HepG2 (cell line): ENCODE measurements at regions not wholly inside any gene's neighbourhood (a gene's known extent, or its start where the extent isn't known, plus 50 kb on each side); places are given as distances from the start of the nearest gene placed in this dataset.

Experiments
- ATAC-seq: fragments of 200-7000 bp; cut with Tn5 transposase; 3 replicates; pipeline ENCODE4 v1.9.1; 2020; ENCODE audit warnings: mild to moderate bottlenecking, moderate library complexity
- BruUV-seq: library from RNA; stranded (reverse); fragments of 400-500 nt; replicated peaks from 2 replicates; lab custom pipeline; 2021; lab: Mats Ljungman, UMichigan
- CTCF ChIA-PET: fragments of 300-600 bp; formaldehyde crosslinking; extraction: SDS; loops from one replicate; lab custom pipeline; 2021; ENCODE audit warnings: low total read pairs, inconsistent platforms, low intra/inter-chr PET ratio; lab: Yijun Ruan, JAX
- POLR2A ChIA-PET: fragments of 350-600 bp; sonication (Branson Sonifier 250); formaldehyde crosslinking; loops from one replicate; lab custom pipeline; 2020; ENCODE audit warnings: antibody characterized with exemption, inconsistent platforms; lab: Yijun Ruan, JAX
- DNase-seq: peaks from one replicate; pipeline ENCODE4 v3.0.0-alpha.2; 2015; ENCODE audit warnings: low spot score
- FAIRE-seq: peaks from 3 replicates; lab custom pipeline; 2011; peaks lifted over from hg19 to GRCh38; lab: Jason Lieb, UNC
- H2AFZ ChIP-seq: one replicate; pipeline ENCODE4 v1.6.1; 2011; ENCODE audit warnings: low read length, inconsistent platforms
- H3K27ac ChIP-seq: fragments of 300-600 bp; 3 replicates; pipeline ENCODE4 v1.8.0; 2011; ENCODE audit warnings: mixed run types, mild to moderate bottlenecking, mixed read lengths, low read length, inconsistent platforms; ENCODE audit not compliant: insufficient read depth; ENCODE audit errors: extremely low read length
- H3K27me3 ChIP-seq, 2 experiments: fragments of 200-600 bp in 1 of 2; 2 replicates in 1 of 2; 3 replicates in 1 of 2; pipeline versions ENCODE4 v1.6.0 to v1.8.0; 2011; ENCODE audit warnings: low read length in 2 of 2, mild to moderate bottlenecking in 2 of 2, moderate library complexity in 2 of 2, inconsistent platforms in 1 of 2; ENCODE audit not compliant: insufficient read depth in 2 of 2, control insufficient read depth in 1 of 2
- H3K36me3 ChIP-seq, 2 experiments: fragments of 200-600 bp in 1 of 2; replicated peaks in 1 of 2; 2 replicates in 1 of 2; 3 replicates in 1 of 2; pipeline versions ENCODE4 v1.5.1 to v1.8.0; 2011; ENCODE audit warnings: low read length in 2 of 2, inconsistent platforms in 1 of 2; ENCODE audit not compliant: insufficient read depth in 2 of 2, control insufficient read depth in 1 of 2
- H3K4me1 ChIP-seq: 2 replicates; pipeline ENCODE4 v1.5.1; 2012; ENCODE audit warnings: low read length, inconsistent platforms; ENCODE audit not compliant: insufficient read depth
- H3K4me2 ChIP-seq: 2 replicates; pipeline ENCODE4 v1.6.0; 2011; ENCODE audit warnings: low read depth, low read length, inconsistent platforms
- H3K4me3 ChIP-seq, 3 experiments: fragments of 200-600 bp in 1 of 3; sonication (generic), shearing (Covaris generic) in 1 of 3; replicated peaks in 1 of 3; 2 replicates each; pipeline ENCODE4 v1.5.1; 2011 to 2016; ENCODE audit warnings: low read length in 3 of 3, inconsistent platforms in 2 of 3, low read depth in 2 of 3, mild to moderate bottlenecking in 2 of 3, control low read depth in 1 of 3, mixed read lengths in 1 of 3; ENCODE audit not compliant: insufficient read depth in 1 of 3
- H3K79me2 ChIP-seq: one replicate; pipeline ENCODE4 v1.6.1; 2011; ENCODE audit warnings: low read length, inconsistent platforms; ENCODE audit not compliant: insufficient read depth
- H3K9ac ChIP-seq: 2 replicates; pipeline ENCODE4 v1.6.0; 2011; ENCODE audit warnings: mild to moderate bottlenecking, low read depth, low read length, inconsistent platforms; ENCODE audit not compliant: insufficient read depth
- H3K9me3 ChIP-seq: 2 replicates; pipeline ENCODE4 v1.5.1; 2012; ENCODE audit warnings: mild to moderate bottlenecking, low read length
- H4K20me1 ChIP-seq: 2 replicates; pipeline ENCODE4 v1.6.0; 2011; ENCODE audit warnings: inconsistent platforms, mild to moderate bottlenecking, low read length, moderate library complexity; ENCODE audit not compliant: insufficient read depth
- GATA4 ChIP-seq: sonication (generic); IDR thresholded peaks from 2 replicates; pipeline ENCODE4 v1.6.1; 2016; ENCODE audit warnings: antibody characterized with exemption, low read depth, borderline replicate concordance
- HNRNPK ChIP-seq: fragments of 200-400 bp; formaldehyde crosslinking; IDR thresholded peaks from 2 replicates; pipeline ENCODE4 v1.6.1; 2018; ENCODE audit warnings: low read length, low read depth, moderate library complexity, mild to moderate bottlenecking; ENCODE audit not compliant: poor library complexity, severe bottlenecking
- RFX5 ChIP-seq: IDR thresholded peaks from 2 replicates; pipeline ENCODE4 v1.6.1; 2011; ENCODE audit warnings: low read depth, low read length, improper control_type of control experiment
- SRSF4 ChIP-seq: fragments of 200-400 bp; formaldehyde crosslinking; IDR thresholded peaks from one replicate; pipeline ENCODE4 v1.6.1; 2018; ENCODE audit warnings: mild to moderate bottlenecking, low read depth, low read length, moderate library complexity; ENCODE audit not compliant: poor library complexity, severe bottlenecking
- TAF1 ChIP-seq: sonication (generic); formaldehyde crosslinking; IDR thresholded peaks from 2 replicates; pipeline ENCODE4 v1.4.0; 2020; ENCODE audit warnings: missing genetic modification reagents
- ZNF816 ChIP-seq: sonication (generic); formaldehyde crosslinking; IDR thresholded peaks from 2 replicates; pipeline ENCODE4 v1.8.0; 2022; ENCODE audit warnings: missing genetic modification reagents, mild to moderate bottlenecking, borderline replicate concordance
- ZSCAN31 ChIP-seq: sonication (generic); formaldehyde crosslinking; IDR thresholded peaks from 2 replicates; pipeline ENCODE4 v1.5.0; 2020; ENCODE audit warnings: low read depth, mild to moderate bottlenecking, missing genetic modification reagents
- WGBS: methylation state at CpG from one replicate; pipeline ENCODE4 v1.1.6; 2017; ENCODE audit warnings: low lambda C conversion rate; 5-methylcytosine and 5-hydroxymethylcytosine counted together
- in situ Hi-C: cut with HindIII; loops from 2 replicates; pipeline ENCODE4 v1.10.0; 2017; ENCODE audit warnings: low pct_unique_long_range_greater_than_20kb; ENCODE audit not compliant: extremely low pct_ligation_motif_present
- intact Hi-C: fragments of 100-400 bp; cut with micrococcal nuclease; formaldehyde crosslinking; loops from one replicate; pipeline ENCODE4 v1.10.0; 2022; ENCODE audit not compliant: unreplicated experiment
- TF ChIP-seq, protein P1 (sequence below): sonication (generic); formaldehyde crosslinking; IDR thresholded peaks from 2 replicates; pipeline ENCODE4 v1.5.0; 2020; ENCODE audit warnings: missing genetic modification reagents

DNA sequence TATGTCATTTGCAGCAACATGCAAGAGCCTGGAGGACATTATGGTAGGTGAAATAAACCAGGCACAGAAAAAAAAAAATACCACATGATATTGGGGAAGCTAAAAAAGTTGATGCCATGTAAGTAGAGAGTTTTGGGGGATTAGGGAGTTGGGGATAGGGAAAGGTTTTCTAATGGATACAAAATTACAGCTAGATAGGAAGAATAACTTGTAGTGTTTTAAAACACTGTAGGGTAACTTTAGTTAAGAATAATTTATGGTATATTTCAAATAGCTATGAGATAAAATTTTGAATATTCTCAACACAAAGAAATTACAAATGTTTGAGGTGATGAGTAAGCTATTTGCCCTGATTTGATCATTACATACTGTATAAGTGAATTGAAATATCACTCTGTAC is 1456.7 kb upstream of the MIR17HG start:
- Histone ChIP-seq H3K27me3 (no peaks in the 10 kb centered on the region; a peak in 1 of 5 replicates), H3K4me1 (no peaks in the 10 kb centered on the region), H3K4me3 (no peak overlapping the region), H4K20me1 (no peaks in the 10 kb centered on the region), H2AFZ (no peak overlapping the region), H3K79me2 (no peaks in the 10 kb centered on the region), H3K9me3 (no peaks in the 10 kb centered on the region), H3K27ac (no peak overlapping the region), H3K4me2 (no peak overlapping the region), H3K9ac (no peak overlapping the region), H3K36me3 (no peaks in the 10 kb centered on the region)
- no peak for DNase-seq
- ChIA-PET POLR2A (no interaction called here), CTCF (no interaction called here)
- in situ Hi-C loops (no loop called here), intact Hi-C loops (no loop called here)
- FAIRE-seq, result no peak
- no peak for ATAC-seq
- TF ChIP-seq, protein P1, sequence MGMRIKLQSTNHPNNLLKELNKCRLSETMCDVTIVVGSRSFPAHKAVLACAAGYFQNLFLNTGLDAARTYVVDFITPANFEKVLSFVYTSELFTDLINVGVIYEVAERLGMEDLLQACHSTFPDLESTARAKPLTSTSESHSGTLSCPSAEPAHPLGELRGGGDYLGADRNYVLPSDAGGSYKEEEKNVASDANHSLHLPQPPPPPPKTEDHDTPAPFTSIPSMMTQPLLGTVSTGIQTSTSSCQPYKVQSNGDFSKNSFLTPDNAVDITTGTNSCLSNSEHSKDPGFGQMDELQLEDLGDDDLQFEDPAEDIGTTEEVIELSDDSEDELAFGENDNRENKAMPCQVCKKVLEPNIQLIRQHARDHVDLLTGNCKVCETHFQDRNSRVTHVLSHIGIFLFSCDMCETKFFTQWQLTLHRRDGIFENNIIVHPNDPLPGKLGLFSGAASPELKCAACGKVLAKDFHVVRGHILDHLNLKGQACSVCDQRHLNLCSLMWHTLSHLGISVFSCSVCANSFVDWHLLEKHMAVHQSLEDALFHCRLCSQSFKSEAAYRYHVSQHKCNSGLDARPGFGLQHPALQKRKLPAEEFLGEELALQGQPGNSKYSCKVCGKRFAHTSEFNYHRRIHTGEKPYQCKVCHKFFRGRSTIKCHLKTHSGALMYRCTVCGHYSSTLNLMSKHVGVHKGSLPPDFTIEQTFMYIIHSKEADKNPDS, result no peak
- TF ChIP-seq HNRNPK, result peak; percentile 19
- no TSS peak for BruUV-seq

DNA sequence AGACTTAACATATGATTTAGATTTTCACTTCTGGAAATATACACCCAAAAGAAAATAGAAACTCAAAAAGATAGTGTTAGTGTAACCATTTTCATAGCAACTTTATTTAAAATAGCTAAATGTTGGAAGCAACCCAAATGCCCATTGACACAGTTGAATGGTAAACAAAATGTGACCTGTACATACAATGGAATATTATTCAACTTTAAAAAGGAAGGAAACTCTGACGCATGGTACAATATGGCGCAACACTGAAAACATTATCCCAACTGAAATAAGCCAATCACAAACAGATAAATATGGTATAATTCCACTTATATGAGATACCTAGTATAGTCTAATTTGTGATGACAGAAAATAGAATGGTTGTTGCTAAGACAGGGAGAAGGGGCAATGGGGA is 1456.1 kb upstream of the MIR17HG start:
- Histone ChIP-seq H3K27me3 (no peaks in the 10 kb centered on the region; a peak in 1 of 5 replicates), H3K9me3 (no peaks in the 10 kb centered on the region), H3K79me2 (no peaks in the 10 kb centered on the region), H3K4me3 (no peak overlapping the region), H3K27ac (no peak overlapping the region), H3K9ac (no peak overlapping the region), H4K20me1 (no peaks in the 10 kb centered on the region), H3K36me3 (no peaks in the 10 kb centered on the region), H2AFZ (no peak overlapping the region), H3K4me1 (no peaks in the 10 kb centered on the region), H3K4me2 (no peak overlapping the region)
- no peak for TF ChIP-seq GATA4
- TF ChIP-seq TAF1 (CRISPR knock-in tag), result no peak
- no peak for TF ChIP-seq ZSCAN31 (CRISPR knock-in tag)
- no peak for TF ChIP-seq ZNF816 (CRISPR knock-in tag)
- no peak for TF ChIP-seq SRSF4
- no peak for TF ChIP-seq RFX5
- DNase-seq, result no peak
- no peak for FAIRE-seq
- no peak for ATAC-seq
- in situ Hi-C loops, result no loop called here
- 47% methylated on average over 2 of the region's 2 CpGs for WGBS
- intact Hi-C loops, result no loop called here
- CTCF ChIA-PET, result no interaction called here
- POLR2A ChIA-PET, result no interaction called here
- BruUV-seq, result no TSS peak
